Hepatocyte (in vitro differentiated cells): ENCODE measurements at regions not wholly inside any gene's neighbourhood (a gene's known extent, or its start where the extent isn't known, plus 50 kb on each side); places are given as distances from the start of the nearest gene placed in this dataset.
A peak's percentile ranks its signal among the peaks of the same experiment; 100 is the strongest.

Source experiments
- DNase-seq: peaks from one replicate; pipeline ENCODE4 v3.0.0-alpha.2; 2016; ENCODE audit warnings: low spot score
- H2AFZ ChIP-seq: fragments of 200-600 bp; sonication (generic); 2 replicates; pipeline ENCODE4 v1.6.0; 2016; ENCODE audit warnings: antibody characterized with exemption, mild to moderate bottlenecking
- H3K27ac ChIP-seq: fragments of 200-600 bp; sonication (generic); 2 replicates; pipeline ENCODE4 v1.5.1; 2016; ENCODE audit warnings: mild to moderate bottlenecking
- H3K27me3 ChIP-seq: fragments of 200-600 bp; sonication (generic); 2 replicates; pipeline ENCODE4 v1.6.1; 2016
- H3K36me3 ChIP-seq: fragments of 200-600 bp; sonication (generic); replicated peaks from 2 replicates; pipeline ENCODE4 v1.5.1; 2016; ENCODE audit warnings: low read depth; ENCODE audit not compliant: insufficient read depth
- H3K4me1 ChIP-seq: fragments of 200-600 bp; sonication (generic); 2 replicates; pipeline ENCODE4 v1.5.1; 2016; ENCODE audit warnings: mild to moderate bottlenecking, moderate library complexity; ENCODE audit not compliant: insufficient read depth
- H3K4me2 ChIP-seq: fragments of 200-600 bp; sonication (generic); 2 replicates; pipeline ENCODE4 v1.6.0; 2016
- H3K4me3 ChIP-seq: fragments of 200-600 bp; sonication (generic); 2 replicates; pipeline ENCODE4 v1.5.1; 2016; ENCODE audit warnings: mild to moderate bottlenecking
- H3K79me2 ChIP-seq: fragments of 200-600 bp; sonication (generic); 2 replicates; pipeline ENCODE4 v1.6.0; 2017; ENCODE audit warnings: mild to moderate bottlenecking
- H3K9me2 ChIP-seq: fragments of 200-600 bp; sonication (generic); replicated peaks from 2 replicates; pipeline ENCODE4 v1.6.0; 2017; ENCODE audit warnings: mild to moderate bottlenecking; ENCODE audit not compliant: insufficient read depth
- H3K9me3 ChIP-seq: fragments of 200-600 bp; sonication (generic); 2 replicates; pipeline ENCODE4 v1.5.1; 2016; ENCODE audit warnings: low read depth, mild to moderate bottlenecking
- H4K20me1 ChIP-seq: fragments of 200-600 bp; sonication (generic); 2 replicates; pipeline ENCODE4 v1.6.0; 2016; ENCODE audit warnings: mild to moderate bottlenecking; ENCODE audit not compliant: insufficient read depth, poor library complexity, severe bottlenecking
- EZH2 ChIP-seq: fragments of 200-600 bp; sonication (generic); IDR thresholded peaks from 2 replicates; pipeline ENCODE4 v1.6.1; 2016; ENCODE audit warnings: antibody characterized with exemption, mild to moderate bottlenecking, borderline replicate concordance
- EZH2phosphoT487 ChIP-seq: fragments of 200-600 bp; sonication (generic); IDR thresholded peaks from one replicate; pipeline ENCODE4 v1.6.1; 2018; ENCODE audit warnings: antibody characterized with exemption, mild to moderate bottlenecking, low read depth, moderate library complexity; ENCODE audit not compliant: unreplicated experiment, severe bottlenecking
- WGBS: methylation state at CpG from one replicate; pipeline ENCODE4 v1.1.6; 2016; ENCODE audit warnings: low lambda C conversion rate; ENCODE audit errors: missing lambda C conversion rate; 5-methylcytosine and 5-hydroxymethylcytosine counted together
- TF ChIP-seq, protein P1 (sequence below): fragments of 200-600 bp; sonication (generic); IDR thresholded peaks from 2 replicates; pipeline ENCODE4 v1.5.1; 2016; ENCODE audit warnings: antibody characterized with exemption, mild to moderate bottlenecking; ENCODE audit not compliant: poor library complexity

DNA sequence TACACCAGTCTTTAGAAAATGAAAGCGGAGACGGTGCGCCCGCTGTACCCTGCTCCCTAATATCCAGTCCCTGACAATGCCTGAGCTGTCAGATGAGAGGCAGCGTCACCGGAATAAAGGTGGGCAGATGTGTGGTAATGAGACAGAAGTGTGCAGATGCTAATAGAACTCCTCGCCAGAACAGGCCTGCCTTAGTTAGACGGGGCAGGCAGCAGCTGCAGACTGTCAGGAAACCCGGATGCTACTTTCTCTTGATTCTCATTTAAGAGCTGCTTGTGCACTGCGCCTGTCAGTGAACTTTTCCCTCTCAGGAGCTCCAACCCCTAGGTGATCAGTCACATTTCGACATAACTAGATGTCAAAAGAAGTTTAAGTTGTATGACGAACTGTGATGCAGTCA, 221.8 kb upstream of the IRX3 start:
- H3K4me3 ChIP-seq = no peak overlapping the region
- no peaks in the 10 kb centered on the region for H3K79me2 ChIP-seq
- peaks cover 6% of the 10 kb centered on the region for H3K27me3 ChIP-seq
- no peaks in the 10 kb centered on the region for H3K9me3 ChIP-seq
- no peaks in the 10 kb centered on the region for H3K9me2 ChIP-seq
- no peaks in the 10 kb centered on the region for H3K36me3 ChIP-seq
- no peak overlapping the region for H3K27ac ChIP-seq
- TF ChIP-seq EZH2 (no peak), EZH2phosphoT487 (no peak)
- TF ChIP-seq, protein P1, sequence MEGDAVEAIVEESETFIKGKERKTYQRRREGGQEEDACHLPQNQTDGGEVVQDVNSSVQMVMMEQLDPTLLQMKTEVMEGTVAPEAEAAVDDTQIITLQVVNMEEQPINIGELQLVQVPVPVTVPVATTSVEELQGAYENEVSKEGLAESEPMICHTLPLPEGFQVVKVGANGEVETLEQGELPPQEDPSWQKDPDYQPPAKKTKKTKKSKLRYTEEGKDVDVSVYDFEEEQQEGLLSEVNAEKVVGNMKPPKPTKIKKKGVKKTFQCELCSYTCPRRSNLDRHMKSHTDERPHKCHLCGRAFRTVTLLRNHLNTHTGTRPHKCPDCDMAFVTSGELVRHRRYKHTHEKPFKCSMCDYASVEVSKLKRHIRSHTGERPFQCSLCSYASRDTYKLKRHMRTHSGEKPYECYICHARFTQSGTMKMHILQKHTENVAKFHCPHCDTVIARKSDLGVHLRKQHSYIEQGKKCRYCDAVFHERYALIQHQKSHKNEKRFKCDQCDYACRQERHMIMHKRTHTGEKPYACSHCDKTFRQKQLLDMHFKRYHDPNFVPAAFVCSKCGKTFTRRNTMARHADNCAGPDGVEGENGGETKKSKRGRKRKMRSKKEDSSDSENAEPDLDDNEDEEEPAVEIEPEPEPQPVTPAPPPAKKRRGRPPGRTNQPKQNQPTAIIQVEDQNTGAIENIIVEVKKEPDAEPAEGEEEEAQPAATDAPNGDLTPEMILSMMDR = no peak
- peaks cover 34% of the 10 kb centered on the region for H3K4me1 ChIP-seq
- H4K20me1 ChIP-seq = no peaks in the 10 kb centered on the region
- no peak overlapping the region for H2AFZ ChIP-seq
- no peak for DNase-seq
- no peak overlapping the region for H3K4me2 ChIP-seq
- 85% methylated on average over 12 of the region's 12 CpGs for WGBS

DNA sequence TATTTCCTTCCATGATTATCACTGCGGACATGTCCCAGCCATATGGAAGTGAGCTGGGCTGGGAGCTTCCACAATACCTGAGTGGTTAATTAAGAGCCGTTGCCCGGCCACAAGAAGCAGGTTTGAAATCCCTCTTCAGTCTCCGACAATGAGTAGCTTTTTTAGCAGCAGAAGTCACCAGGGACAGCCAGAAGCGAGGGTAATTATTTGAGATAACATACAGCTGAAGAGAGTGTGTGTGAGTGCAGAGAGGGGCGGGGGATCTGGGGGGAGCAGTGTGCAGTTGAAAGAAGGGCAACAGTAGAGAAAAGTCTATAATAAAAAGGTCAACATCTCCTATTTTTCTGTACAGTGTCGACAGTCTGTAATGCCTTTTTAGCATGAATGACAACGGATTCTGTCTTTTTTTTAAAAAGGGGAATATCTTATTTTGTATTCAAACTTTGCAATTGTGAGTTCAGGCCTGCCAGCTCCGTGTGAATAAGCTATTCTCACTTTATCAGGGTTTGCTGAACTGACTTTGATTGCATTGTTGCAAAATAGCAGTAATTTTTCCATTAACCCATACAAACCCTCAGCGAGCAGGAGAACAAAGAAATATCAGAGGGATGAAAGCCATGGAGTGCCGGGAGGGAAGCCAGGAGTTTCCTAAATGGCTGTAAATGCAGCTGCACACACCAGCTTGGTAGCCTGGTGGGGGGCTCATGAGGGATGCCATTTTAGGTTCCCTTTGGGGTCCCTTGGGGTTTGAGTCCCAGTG, 220.3 kb upstream of the IRX3 start:
- Histone ChIP-seq H3K9me2 (no peaks in the 10 kb centered on the region), H3K36me3 (no peaks in the 10 kb centered on the region), H3K4me3 (no peak overlapping the region), H2AFZ (no peak overlapping the region), H3K4me1 (peaks cover 34% of the 10 kb centered on the region), H3K27ac (no peak overlapping the region), H3K4me2 (peak overlapping the region; percentile 54), H3K9me3 (no peaks in the 10 kb centered on the region), H3K79me2 (no peaks in the 10 kb centered on the region), H3K27me3 (peaks cover 6% of the 10 kb centered on the region), H4K20me1 (no peaks in the 10 kb centered on the region)
- WGBS = 32% methylated on average over 11 of the region's 11 CpGs
- TF ChIP-seq EZH2 = no peak
- no peak for TF ChIP-seq EZH2phosphoT487
- TF ChIP-seq, protein P1 = no peak
- no peak for DNase-seq

DNA sequence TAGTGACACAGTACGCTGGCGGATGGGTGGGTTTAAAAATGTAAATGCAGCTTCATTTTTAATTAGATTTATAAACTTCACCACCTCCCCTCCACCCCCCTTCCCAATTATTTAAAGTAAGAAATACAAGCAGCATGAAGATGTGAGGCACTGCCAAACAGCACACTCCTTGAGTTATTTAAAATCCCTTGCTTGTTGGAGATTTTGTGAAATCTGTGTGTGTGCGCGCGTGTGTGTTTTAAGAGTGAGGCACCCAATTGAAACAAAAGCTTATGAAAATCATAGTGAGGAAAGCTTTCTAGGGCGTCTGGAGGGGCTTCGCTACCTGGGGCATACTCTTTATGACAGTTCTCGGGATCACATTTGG, 219.6 kb upstream of the IRX3 start:
- H3K27ac ChIP-seq = no peak overlapping the region
- 73% methylated on average over 8 of the region's 8 CpGs for WGBS
- H3K79me2 ChIP-seq = no peaks in the 10 kb centered on the region
- H4K20me1 ChIP-seq = no peaks in the 10 kb centered on the region
- H3K9me3 ChIP-seq = no peaks in the 10 kb centered on the region
- no peak overlapping the region for H2AFZ ChIP-seq
- no peak overlapping the region for H3K4me3 ChIP-seq
- H3K27me3 ChIP-seq = peaks cover 6% of the 10 kb centered on the region
- peaks cover 34% of the 10 kb centered on the region for H3K4me1 ChIP-seq
- peak overlapping the region; percentile 54 for H3K4me2 ChIP-seq
- H3K36me3 ChIP-seq = no peaks in the 10 kb centered on the region
- TF ChIP-seq EZH2 = no peak
- no peak for TF ChIP-seq EZH2phosphoT487
- TF ChIP-seq, protein P1 = no peak
- no peaks in the 10 kb centered on the region for H3K9me2 ChIP-seq
- no peak for DNase-seq
